ENCODE measurements at regions not wholly inside any gene's neighbourhood (a gene's known extent, or its start where the extent isn't known, plus 50 kb on each side); places are given as distances from the start of the nearest gene placed in this dataset.

GRCh38 chr2:198371921-198372543 is 567.6 kb downstream of the PLCL1 start:
- TF ChIP-seq, protein P1, sequence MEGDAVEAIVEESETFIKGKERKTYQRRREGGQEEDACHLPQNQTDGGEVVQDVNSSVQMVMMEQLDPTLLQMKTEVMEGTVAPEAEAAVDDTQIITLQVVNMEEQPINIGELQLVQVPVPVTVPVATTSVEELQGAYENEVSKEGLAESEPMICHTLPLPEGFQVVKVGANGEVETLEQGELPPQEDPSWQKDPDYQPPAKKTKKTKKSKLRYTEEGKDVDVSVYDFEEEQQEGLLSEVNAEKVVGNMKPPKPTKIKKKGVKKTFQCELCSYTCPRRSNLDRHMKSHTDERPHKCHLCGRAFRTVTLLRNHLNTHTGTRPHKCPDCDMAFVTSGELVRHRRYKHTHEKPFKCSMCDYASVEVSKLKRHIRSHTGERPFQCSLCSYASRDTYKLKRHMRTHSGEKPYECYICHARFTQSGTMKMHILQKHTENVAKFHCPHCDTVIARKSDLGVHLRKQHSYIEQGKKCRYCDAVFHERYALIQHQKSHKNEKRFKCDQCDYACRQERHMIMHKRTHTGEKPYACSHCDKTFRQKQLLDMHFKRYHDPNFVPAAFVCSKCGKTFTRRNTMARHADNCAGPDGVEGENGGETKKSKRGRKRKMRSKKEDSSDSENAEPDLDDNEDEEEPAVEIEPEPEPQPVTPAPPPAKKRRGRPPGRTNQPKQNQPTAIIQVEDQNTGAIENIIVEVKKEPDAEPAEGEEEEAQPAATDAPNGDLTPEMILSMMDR (IDR thresholded peaks at IDR 0.05; ENCODE audit: insufficient read depth, low read length, poor library complexity, severe bottlenecking) = no peak
- H3K36me3 ChIP-seq (ENCODE audit: control insufficient read depth, insufficient read depth, low read length) = no peaks in the 10 kb centered on the region
- no peaks in the 10 kb centered on the region for H3K27me3 ChIP-seq (ENCODE audit: control insufficient read depth, insufficient read depth, low read length)
- DNase-seq (ENCODE audit: low read depth) = no peak
- H3K4me3 ChIP-seq (ENCODE audit: low read depth, low read length) = no peak overlapping the region

GRCh38 chr2:198371329-198371728 is 566.9 kb downstream of the PLCL1 start:
- TF ChIP-seq, protein P1 (IDR thresholded peaks at IDR 0.05; ENCODE audit: insufficient read depth, low read length, poor library complexity, severe bottlenecking) = no peak
- Histone ChIP-seq H3K4me3 (ENCODE audit: low read depth, low read length) (no peak overlapping the region), H3K36me3 (ENCODE audit: control insufficient read depth, insufficient read depth, low read length) (no peaks in the 10 kb centered on the region), H3K27me3 (ENCODE audit: control insufficient read depth, insufficient read depth, low read length) (no peaks in the 10 kb centered on the region)
- DNase-seq (ENCODE audit: low read depth) = no peak

DNA sequence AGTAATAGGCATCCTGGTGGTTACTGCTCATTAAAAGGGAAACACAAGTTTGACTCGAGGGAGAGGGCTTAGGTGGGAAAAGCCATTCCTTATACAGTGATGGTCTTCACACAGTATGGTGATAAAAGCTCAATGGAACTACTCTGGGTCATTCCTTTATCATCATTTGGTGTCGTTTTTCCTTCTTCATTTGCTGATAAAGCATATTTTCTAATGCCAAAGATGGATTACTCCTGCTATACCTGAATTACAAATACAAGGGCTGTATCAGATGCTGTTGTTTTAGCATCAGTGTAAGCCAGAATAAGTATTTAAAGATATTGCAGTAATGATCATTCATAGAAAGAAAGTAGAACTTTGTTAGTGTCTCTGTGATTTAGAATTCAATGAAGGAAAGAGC is 563.7 kb downstream of the PLCL1 start:
- no peak for DNase-seq (ENCODE audit: low read depth)
- Histone ChIP-seq H3K27me3 (ENCODE audit: control insufficient read depth, insufficient read depth, low read length) (no peaks in the 10 kb centered on the region), H3K4me3 (ENCODE audit: low read depth, low read length) (no peak overlapping the region), H3K36me3 (ENCODE audit: control insufficient read depth, insufficient read depth, low read length) (no peaks in the 10 kb centered on the region)
- TF ChIP-seq, protein P1 (IDR thresholded peaks at IDR 0.05; ENCODE audit: insufficient read depth, low read length, poor library complexity, severe bottlenecking) = no peak

- DNase-seq (ENCODE audit: low read depth) = no peak
- H3K4me3 ChIP-seq (ENCODE audit: low read depth, low read length) = no peak overlapping the region
- H3K27me3 ChIP-seq (ENCODE audit: control insufficient read depth, insufficient read depth, low read length) = no peaks in the 10 kb centered on the region
- TF ChIP-seq, protein P1 (IDR thresholded peaks at IDR 0.05; ENCODE audit: insufficient read depth, low read length, poor library complexity, severe bottlenecking) = no peak
- no peaks in the 10 kb centered on the region for H3K36me3 ChIP-seq (ENCODE audit: control insufficient read depth, insufficient read depth, low read length)
Measured at GRCh38 chr2:198362740-198363139, 558.3 kb downstream of the PLCL1 start.

DNA sequence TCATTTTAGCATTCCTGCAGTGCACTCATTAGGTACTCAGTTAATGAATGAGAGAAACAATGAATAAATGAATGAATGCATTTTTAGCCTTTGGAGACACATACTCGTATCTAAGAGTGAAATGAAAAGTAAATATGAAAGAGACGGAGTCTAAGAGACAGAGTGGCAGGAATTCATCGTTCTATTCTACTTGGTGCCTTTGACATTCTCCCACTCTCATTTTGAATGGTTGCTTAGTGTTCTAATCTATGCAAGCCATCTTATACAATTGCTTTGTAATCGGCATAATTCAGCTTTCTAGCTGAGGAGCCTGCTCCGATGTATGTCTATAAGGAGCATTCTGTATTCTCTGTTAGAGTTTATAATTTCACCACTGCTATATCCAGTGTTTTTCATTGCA is 554.9 kb downstream of the PLCL1 start:
- TF ChIP-seq, protein P1 (IDR thresholded peaks at IDR 0.05; ENCODE audit: insufficient read depth, low read length, poor library complexity, severe bottlenecking) = no peak
- no peak overlapping the region for H3K4me3 ChIP-seq (ENCODE audit: low read depth, low read length)
- no peak for DNase-seq (ENCODE audit: low read depth)
- H3K27me3 ChIP-seq (ENCODE audit: control insufficient read depth, insufficient read depth, low read length) = no peaks in the 10 kb centered on the region
- no peaks in the 10 kb centered on the region for H3K36me3 ChIP-seq (ENCODE audit: control insufficient read depth, insufficient read depth, low read length)

DNA sequence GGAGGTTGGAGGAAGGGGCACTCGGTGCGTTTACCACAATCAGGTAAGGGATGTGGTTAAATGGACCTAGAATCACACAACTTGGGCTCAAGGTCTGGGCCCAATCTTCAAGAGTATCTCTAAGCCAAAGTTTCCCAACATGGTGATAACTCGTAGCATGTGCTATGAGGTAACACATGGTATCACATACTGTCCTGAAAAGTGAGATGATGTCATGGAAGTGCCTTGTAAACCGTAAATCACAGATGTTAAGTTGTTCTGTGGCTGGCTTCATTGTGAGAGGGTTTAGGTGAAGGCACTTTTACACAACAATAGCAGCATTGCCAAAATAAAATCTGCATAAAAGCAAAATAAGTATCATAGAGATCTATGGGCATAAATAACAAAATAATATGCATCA is 551.8 kb downstream of the PLCL1 start:
- TF ChIP-seq, protein P1 (IDR thresholded peaks at IDR 0.05; ENCODE audit: insufficient read depth, low read length, poor library complexity, severe bottlenecking) = no peak
- Histone ChIP-seq H3K36me3 (ENCODE audit: control insufficient read depth, insufficient read depth, low read length) (no peaks in the 10 kb centered on the region), H3K27me3 (ENCODE audit: control insufficient read depth, insufficient read depth, low read length) (no peaks in the 10 kb centered on the region), H3K4me3 (ENCODE audit: low read depth, low read length) (no peak overlapping the region)
- DNase-seq (ENCODE audit: low read depth) = no peak
